H1 (cell line): ENCODE measurements at regions not wholly inside any gene's neighbourhood (a gene's known extent, or its start where the extent isn't known, plus 50 kb on each side); places are given as distances from the start of the nearest gene placed in this dataset.
A peak's percentile ranks its signal among the peaks of the same experiment; 100 is the strongest.

Source experiments
- CTCF ChIA-PET: fragments of 300-600 bp; sonication (Branson Sonifier 250); formaldehyde crosslinking; loops from one replicate; lab custom pipeline; 2021; ENCODE audit not compliant: partially characterized antibody; lab: Charles Lee
- POLR2A ChIA-PET: fragments of 300-600 bp; sonication (Branson Sonifier 250); formaldehyde crosslinking; loops from one replicate; lab custom pipeline; 2021; ENCODE audit warnings: inconsistent platforms; ENCODE audit not compliant: partially characterized antibody; lab: Charles Lee
- DNase-seq, 2 experiments: peaks; one replicate each; pipeline versions ENCODE4 v3.0.0 to v3.0.0-alpha.2; 2010 to 2022; ENCODE audit warnings: low spot score in 2 of 2, low read depth in 1 of 2, mixed read lengths in 1 of 2
- FAIRE-seq: peaks from 2 replicates; lab custom pipeline; 2011; peaks lifted over from hg19 to GRCh38; lab: Jason Lieb, UNC
- H2AFZ ChIP-seq: 2 replicates; pipeline ENCODE4 v1.8.1; 2012; ENCODE audit warnings: low read length, inconsistent platforms
- H2AK5ac ChIP-seq: 2 replicates; pipeline ENCODE4 v1.6.1; 2013; ENCODE audit warnings: low read depth, low read length
- H2BK120ac ChIP-seq: replicated peaks from 2 replicates; pipeline ENCODE3; 2013; ENCODE audit warnings: low read depth, low read length, inconsistent platforms
- H2BK12ac ChIP-seq: 2 replicates; pipeline ENCODE4 v1.6.1; 2013; ENCODE audit warnings: low read depth, low read length
- H2BK15ac ChIP-seq: 2 replicates; pipeline ENCODE4 v1.6.1; 2013; ENCODE audit warnings: low read length
- H2BK20ac ChIP-seq: 2 replicates; pipeline ENCODE4 v1.6.1; 2013; ENCODE audit warnings: low read length
- H2BK5ac ChIP-seq: 2 replicates; pipeline ENCODE4 v1.6.1; 2013; ENCODE audit warnings: low read depth, low read length
- H3K14ac ChIP-seq: 2 replicates; pipeline ENCODE4 v1.6.1; 2013; ENCODE audit warnings: inconsistent platforms; ENCODE audit not compliant: insufficient read length
- H3K18ac ChIP-seq: 2 replicates; pipeline ENCODE4 v1.6.1; 2013; ENCODE audit warnings: low read length; ENCODE audit errors: extremely low read depth
- H3K23ac ChIP-seq: 2 replicates; pipeline ENCODE4 v1.6.1; 2013; ENCODE audit warnings: inconsistent platforms; ENCODE audit not compliant: insufficient read length
- H3K23me2 ChIP-seq: 2 replicates; pipeline ENCODE4 v1.6.1; 2013; ENCODE audit warnings: low read depth, low read length
- H3K27ac ChIP-seq: 2 replicates; pipeline ENCODE4 v1.6.1; 2011; ENCODE audit warnings: low read depth, low read length, inconsistent platforms
- H3K27me3 ChIP-seq, 4 experiments: replicated peaks in 1 of 4; 1 replicate in 1 of 4; 2 replicates in 3 of 4; pipeline versions ENCODE4 v1.6.1 to v1.8.1; 2011 to 2013; ENCODE audit warnings: low read length in 3 of 4, mild to moderate bottlenecking in 3 of 4, inconsistent platforms in 2 of 4, mixed read lengths in 2 of 4, moderate library complexity in 1 of 4; ENCODE audit not compliant: control insufficient read depth in 3 of 4, insufficient read depth in 3 of 4; ENCODE audit errors: extremely low read depth in 1 of 4
- H3K36me3 ChIP-seq, 4 experiments: 2 replicates each; pipeline versions ENCODE4 v1.6.1 to v1.8.1; 2011 to 2013; ENCODE audit warnings: mild to moderate bottlenecking in 4 of 4, low read length in 3 of 4, moderate library complexity in 2 of 4, control low read depth in 1 of 4, inconsistent platforms in 1 of 4; ENCODE audit not compliant: insufficient read depth in 4 of 4, control insufficient read depth in 2 of 4
- H3K4ac ChIP-seq: replicated peaks from 2 replicates; pipeline ENCODE3; 2013; ENCODE audit warnings: low read length, low read depth, mixed read lengths, inconsistent platforms; ENCODE audit not compliant: insufficient read length
- H3K4me1 ChIP-seq, 4 experiments: replicated peaks in 1 of 4; 1 replicate in 1 of 4; 2 replicates in 3 of 4; pipeline versions ENCODE4 v1.6.1 to v1.8.1; 2011 to 2013; ENCODE audit warnings: low read length in 3 of 4, inconsistent platforms in 2 of 4, mixed read lengths in 1 of 4; ENCODE audit not compliant: insufficient read depth in 4 of 4, control insufficient read depth in 3 of 4
- H3K4me2 ChIP-seq, 2 experiments: 2 replicates each; pipeline versions ENCODE4 v1.6.1 to v1.8.1; 2011 to 2013; ENCODE audit warnings: low read depth in 2 of 2, low read length in 2 of 2, control low read depth in 1 of 2, inconsistent platforms in 1 of 2, mild to moderate bottlenecking in 1 of 2; ENCODE audit not compliant: insufficient read depth in 1 of 2
- H3K4me3 ChIP-seq, 4 experiments: fragments of 200-600, 300-600 bp in 1 of 4; sonication (generic), shearing (Covaris generic), sonication (Bioruptor Twin) in 1 of 4; 2 replicates each; pipeline versions ENCODE4 v1.5.1 to v1.8.1; 2011 to 2016; ENCODE audit warnings: low read length in 4 of 4, low read depth in 3 of 4, control low read depth in 2 of 4, inconsistent platforms in 2 of 4, mild to moderate bottlenecking in 2 of 4, mixed read lengths in 1 of 4, moderate library complexity in 1 of 4; ENCODE audit not compliant: insufficient read depth in 2 of 4; ENCODE audit errors: extremely low read depth in 1 of 4
- H3K56ac ChIP-seq: replicated peaks from 2 replicates; pipeline ENCODE3; 2013; ENCODE audit warnings: low read depth, mild to moderate bottlenecking, mixed read lengths, low read length, inconsistent platforms; ENCODE audit not compliant: insufficient read length
- H3K79me1 ChIP-seq: 2 replicates; pipeline ENCODE4 v1.6.1; 2013; ENCODE audit warnings: low read depth, low read length, control low read depth
- H3K79me2 ChIP-seq, 2 experiments: 2 replicates each; pipeline versions ENCODE4 v1.6.1 to v1.8.1; 2012 to 2013; ENCODE audit warnings: low read length in 2 of 2, mild to moderate bottlenecking in 2 of 2, inconsistent platforms in 1 of 2; ENCODE audit not compliant: insufficient read depth in 2 of 2, control insufficient read depth in 1 of 2
- H3K9ac ChIP-seq, 4 experiments: replicated peaks in 1 of 4; 1 replicate in 1 of 4; 2 replicates in 3 of 4; pipeline versions ENCODE4 v1.6.1 to v1.8.1; 2011 to 2013; ENCODE audit warnings: low read depth in 3 of 4, low read length in 3 of 4, control low read depth in 2 of 4, mild to moderate bottlenecking in 2 of 4, moderate library complexity in 2 of 4, inconsistent platforms in 1 of 4; ENCODE audit errors: extremely low read depth in 1 of 4
- H3K9me3 ChIP-seq, 2 experiments: 2 replicates each; pipeline versions ENCODE4 v1.6.1 to v1.8.1; 2012 to 2013; ENCODE audit warnings: mild to moderate bottlenecking in 2 of 2, moderate library complexity in 2 of 2, control low read depth in 1 of 2, inconsistent platforms in 1 of 2, low read depth in 1 of 2, low read length in 1 of 2, mixed read lengths in 1 of 2; ENCODE audit not compliant: insufficient read depth in 2 of 2
- H4K20me1 ChIP-seq, 2 experiments: replicated peaks in 1 of 2; 2 replicates each; pipeline versions ENCODE3 to v1.8.1; 2011 to 2013; ENCODE audit warnings: inconsistent platforms in 2 of 2, low read length in 2 of 2, mild to moderate bottlenecking in 1 of 2; ENCODE audit not compliant: insufficient read depth in 2 of 2, control insufficient read depth in 1 of 2
- H4K5ac ChIP-seq: 2 replicates; pipeline ENCODE4 v1.6.1; 2013; ENCODE audit warnings: low read length, low read depth, mixed read lengths, inconsistent platforms; ENCODE audit not compliant: insufficient read length
- H4K8ac ChIP-seq: 2 replicates; pipeline ENCODE4 v1.8.0; 2013; ENCODE audit warnings: mild to moderate bottlenecking, moderate library complexity, low read length, inconsistent platforms; ENCODE audit not compliant: insufficient read depth; ENCODE audit errors: extremely low read depth
- H4K91ac ChIP-seq: replicated peaks from 2 replicates; pipeline ENCODE3; 2013; ENCODE audit warnings: low read length, mixed read lengths, inconsistent platforms; ENCODE audit not compliant: insufficient read length
- CBX5 ChIP-seq: fragments of 300-800, 300-1000 bp; sonication (generic); IDR thresholded peaks from 2 replicates; pipeline ENCODE4 v1.7.1; 2016; ENCODE audit warnings: antibody characterized with exemption, low read length, low read depth
- CHD2 ChIP-seq: IDR thresholded peaks from 2 replicates; pipeline ENCODE4 v1.6.1; 2012; ENCODE audit warnings: low read length, improper control_type of control experiment
- JUND ChIP-seq: IDR thresholded peaks from 2 replicates; pipeline ENCODE4 v1.6.1; 2011; ENCODE audit warnings: mild to moderate bottlenecking, improper control_type of control experiment, low read length
- NRF1 ChIP-seq: IDR thresholded peaks from 2 replicates; pipeline ENCODE4 v1.6.1; 2011; ENCODE audit warnings: mild to moderate bottlenecking, low read depth, low read length, improper control_type of control experiment
- SIRT6 ChIP-seq: IDR thresholded peaks from one replicate; pipeline ENCODE4 v1.7.1; 2012; ENCODE audit warnings: low read length, inconsistent platforms
- TEAD4 ChIP-seq: IDR thresholded peaks from 2 replicates; pipeline ENCODE4 v1.6.1; 2012; ENCODE audit warnings: low read depth, low read length, inconsistent platforms, mixed read lengths
- WGBS, 2 experiments: shearing (Covaris generic) in 1 of 2; methylation state at CpG; one replicate each; pipeline versions ENCODE4 v1.1.6 to v1.1.7; 2013 to 2015; ENCODE audit warnings: low lambda C conversion rate in 2 of 2, mixed read lengths in 2 of 2, inconsistent platforms in 1 of 2, low coverage in 1 of 2, missing lambda C conversion rate in 1 of 2; ENCODE audit not compliant: insufficient replicate concordance in 2 of 2, insufficient coverage in 1 of 2, insufficient read length in 1 of 2; ENCODE audit errors: extremely low coverage in 1 of 2, missing lambda C conversion rate in 1 of 2; 5-methylcytosine and 5-hydroxymethylcytosine counted together
- TF ChIP-seq, protein P1 (sequence below), 3 experiments: IDR thresholded peaks; 1 replicate in 2 of 3; 2 replicates in 1 of 3; pipeline versions ENCODE4 v1.5.1 to v1.6.1; 2011; ENCODE audit warnings: low read length in 3 of 3, mild to moderate bottlenecking in 3 of 3, inconsistent platforms in 2 of 3, low read depth in 1 of 3, moderate library complexity in 1 of 3; ENCODE audit not compliant: insufficient read depth in 1 of 3; ENCODE audit errors: control extremely low read depth in 1 of 3

DNA sequence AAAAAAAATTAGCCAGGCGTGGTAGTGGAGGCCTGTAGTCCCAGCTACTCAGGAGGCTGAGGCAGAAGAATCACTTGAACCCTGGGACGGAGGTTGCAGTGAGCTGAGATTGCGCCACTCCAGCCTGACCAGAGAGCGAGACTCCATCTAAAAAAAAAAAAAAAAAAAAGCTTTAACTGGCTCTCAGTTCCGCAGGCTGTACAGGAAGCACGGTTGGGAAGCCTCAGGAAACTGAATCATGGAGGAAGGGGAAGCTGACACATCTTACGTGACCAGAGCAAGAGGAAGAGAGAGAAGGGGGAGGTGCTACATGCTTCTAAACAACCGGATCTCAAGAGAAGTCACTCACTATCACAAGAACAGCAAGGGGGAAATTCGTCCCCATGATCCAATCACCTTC, 505.6 kb upstream of the SLC8A1 start:
- TF ChIP-seq JUND (no peak), CHD2 (no peak), CBX5 (no peak), TEAD4 (no peak), NRF1 (no peak), SIRT6 (no peak)
- TF ChIP-seq, protein P1, sequence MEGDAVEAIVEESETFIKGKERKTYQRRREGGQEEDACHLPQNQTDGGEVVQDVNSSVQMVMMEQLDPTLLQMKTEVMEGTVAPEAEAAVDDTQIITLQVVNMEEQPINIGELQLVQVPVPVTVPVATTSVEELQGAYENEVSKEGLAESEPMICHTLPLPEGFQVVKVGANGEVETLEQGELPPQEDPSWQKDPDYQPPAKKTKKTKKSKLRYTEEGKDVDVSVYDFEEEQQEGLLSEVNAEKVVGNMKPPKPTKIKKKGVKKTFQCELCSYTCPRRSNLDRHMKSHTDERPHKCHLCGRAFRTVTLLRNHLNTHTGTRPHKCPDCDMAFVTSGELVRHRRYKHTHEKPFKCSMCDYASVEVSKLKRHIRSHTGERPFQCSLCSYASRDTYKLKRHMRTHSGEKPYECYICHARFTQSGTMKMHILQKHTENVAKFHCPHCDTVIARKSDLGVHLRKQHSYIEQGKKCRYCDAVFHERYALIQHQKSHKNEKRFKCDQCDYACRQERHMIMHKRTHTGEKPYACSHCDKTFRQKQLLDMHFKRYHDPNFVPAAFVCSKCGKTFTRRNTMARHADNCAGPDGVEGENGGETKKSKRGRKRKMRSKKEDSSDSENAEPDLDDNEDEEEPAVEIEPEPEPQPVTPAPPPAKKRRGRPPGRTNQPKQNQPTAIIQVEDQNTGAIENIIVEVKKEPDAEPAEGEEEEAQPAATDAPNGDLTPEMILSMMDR (IDR thresholded peaks at IDR 0.05; ENCODE audit: control extremely low read depth in 1 of 3, insufficient read depth in 1 of 3, low read depth in 1 of 3, low read length in 3 of 3), result no peak
- H2BK120ac ChIP-seq, result no peak overlapping the region
- H4K8ac ChIP-seq, result no peak overlapping the region
- H3K23me2 ChIP-seq, result no peaks in the 10 kb centered on the region
- no peak overlapping the region for H4K91ac ChIP-seq
- no peak overlapping the region for H3K9ac ChIP-seq
- H3K4me1 ChIP-seq, result no peaks in the 10 kb centered on the region
- ChIA-PET CTCF (interaction anchor here (0.6 to 1.2 kb wide), 4 partner anchors 91 to 443 kb away, joined by 3 read pairs; no protein-coding TSS in a partner anchor), POLR2A (no interaction called here)
- no peaks in the 10 kb centered on the region for H3K27me3 ChIP-seq
- no peak overlapping the region for H3K56ac ChIP-seq
- no peak overlapping the region for H2BK5ac ChIP-seq
- no peaks in the 10 kb centered on the region for H4K20me1 ChIP-seq
- no peaks in the 10 kb centered on the region for H3K36me3 ChIP-seq
- no peak overlapping the region for H3K27ac ChIP-seq
- no peak overlapping the region for H3K14ac ChIP-seq
- H2BK15ac ChIP-seq, result no peak overlapping the region
- 87% methylated on average over 6 of the region's 9 CpGs; no CpG with 5 or more reads in 1 of the 2 experiments for WGBS, 2 experiments
- no peaks in the 10 kb centered on the region for H3K9me3 ChIP-seq
- peak overlapping the region; percentile 94 for H2AFZ ChIP-seq
- no peak overlapping the region for H3K4ac ChIP-seq
- H4K5ac ChIP-seq, result no peak overlapping the region
- no peak overlapping the region for H3K18ac ChIP-seq
- H2BK20ac ChIP-seq, result no peak overlapping the region
- H3K4me3 ChIP-seq, result no peak overlapping the region
- no peaks in the 10 kb centered on the region for H3K79me1 ChIP-seq
- H2AK5ac ChIP-seq, result no peak overlapping the region
- FAIRE-seq (no peak), DNase-seq (no peak)
- H3K4me2 ChIP-seq, result no peak overlapping the region
- H2BK12ac ChIP-seq, result no peak overlapping the region
- H3K23ac ChIP-seq, result no peak overlapping the region
- H3K79me2 ChIP-seq, result no peaks in the 10 kb centered on the region
